ENCODE measurements at regions not wholly inside any gene's neighbourhood (a gene's known extent, or its start where the extent isn't known, plus 50 kb on each side); places are given as distances from the start of the nearest gene placed in this dataset.
"Not testable (repeated sequence)": the region's sequence is repeated elsewhere in the genome, so short reads cannot be mapped to it uniquely, and the experiment has no call there.

DNA sequence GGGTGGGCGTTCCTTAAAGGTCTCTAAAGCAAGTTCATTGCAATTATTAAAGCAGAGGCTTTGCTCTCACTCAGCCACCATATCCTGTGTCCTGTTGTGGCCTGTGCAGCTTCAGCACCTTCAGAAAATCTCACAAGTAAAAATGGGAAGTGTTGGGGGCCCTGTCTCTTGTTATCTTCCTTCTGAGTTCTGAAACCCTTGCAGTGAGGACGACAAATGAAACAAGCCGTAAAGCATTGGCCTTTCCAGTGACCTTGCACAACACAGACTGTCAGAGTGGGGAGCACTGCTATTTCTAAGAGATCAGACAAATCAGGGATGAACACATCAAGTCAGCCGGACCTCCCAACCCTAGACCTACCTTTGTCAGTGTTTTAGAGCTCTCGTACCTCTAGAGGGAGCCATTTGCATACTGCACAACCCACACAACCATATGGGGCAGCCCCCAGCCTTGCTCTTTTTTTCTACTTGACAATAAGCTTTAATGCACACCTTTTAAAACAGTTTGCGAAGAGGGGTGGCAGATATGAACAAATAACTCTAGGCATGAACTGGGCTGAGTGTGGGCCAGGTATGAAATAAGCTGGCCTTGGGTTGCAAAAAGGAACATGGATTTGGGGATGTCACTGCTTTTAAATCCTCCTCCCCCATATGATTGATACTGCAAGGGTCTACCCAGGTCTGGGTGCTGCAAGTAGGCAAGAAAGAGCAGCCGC, 89.8 kb downstream of the KATNIP start:
- DNase-seq (ENCODE audit: low spot score), result peak; percentile 56

DNA sequence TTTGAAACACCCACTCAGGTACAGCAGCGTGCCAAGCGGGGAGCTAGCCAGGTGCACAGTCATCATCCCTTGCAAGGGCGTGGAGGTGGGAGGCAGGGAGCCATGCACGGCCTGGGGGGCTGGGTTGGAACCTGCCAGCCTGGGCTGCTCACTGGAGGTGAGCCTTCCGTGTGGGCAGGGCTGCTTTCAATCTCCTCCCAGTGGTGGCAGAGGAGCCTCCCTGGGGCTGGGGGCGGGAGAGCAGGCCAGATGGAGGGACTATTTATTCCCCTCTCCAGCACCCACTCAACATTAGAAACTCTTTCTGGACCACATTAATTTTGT, 90.3 kb downstream of the KATNIP start:
- no peak for DNase-seq (ENCODE audit: low spot score)

DNA sequence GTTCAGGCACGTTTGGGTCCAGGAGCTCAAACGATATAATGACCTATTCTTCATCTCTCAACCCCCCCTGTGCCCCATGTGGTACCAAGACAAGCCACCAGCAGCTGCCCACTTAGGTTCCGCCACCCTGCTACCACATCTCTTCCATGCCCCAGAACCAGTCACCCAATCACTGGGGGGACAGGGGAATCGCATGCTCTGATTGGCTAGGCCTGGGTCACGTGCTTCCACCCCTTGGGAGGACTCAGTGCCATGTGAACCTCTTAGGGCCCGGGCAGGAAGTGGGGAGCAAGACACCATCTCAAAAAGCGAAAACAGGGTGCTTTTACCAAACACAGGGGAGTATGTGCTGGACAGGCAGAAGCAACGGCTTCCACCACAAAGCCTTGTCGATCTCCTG, 91.3 kb downstream of the KATNIP start:
- no peak for DNase-seq (ENCODE audit: low spot score)

DNA sequence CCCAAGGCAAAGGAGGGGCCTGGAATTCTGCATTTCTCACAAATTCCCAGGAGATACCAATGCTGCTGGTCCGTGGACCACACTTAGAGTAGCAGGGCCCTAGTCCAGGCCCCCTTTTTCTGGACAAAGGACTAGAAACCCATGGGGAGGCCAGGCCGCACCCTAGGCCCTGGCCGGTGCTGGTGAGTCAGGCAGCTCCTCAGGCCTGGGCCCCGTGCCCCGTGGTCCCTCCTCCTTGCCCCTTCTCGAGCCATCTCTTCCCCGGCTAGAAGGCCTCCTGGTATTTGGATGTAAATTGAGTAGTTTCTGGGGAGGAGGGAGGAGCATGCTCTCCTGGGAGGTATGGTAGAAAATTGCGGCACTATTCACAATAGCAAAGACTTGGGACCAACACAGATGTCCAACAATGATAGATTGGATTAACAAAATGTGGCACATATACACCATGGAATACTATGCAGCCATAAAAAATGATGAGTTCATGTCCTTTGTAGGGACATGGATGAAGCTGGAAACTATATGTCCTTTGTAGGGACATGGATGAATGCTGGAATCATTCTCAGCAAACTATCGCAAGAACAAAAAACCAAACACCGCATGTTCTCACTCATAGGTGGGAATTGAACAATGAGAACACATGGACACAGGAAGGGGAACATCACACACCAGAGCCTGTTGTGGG, 91.9 kb downstream of the KATNIP start:
- DNase-seq (ENCODE audit: low spot score), result not testable (repeated sequence)

DNA sequence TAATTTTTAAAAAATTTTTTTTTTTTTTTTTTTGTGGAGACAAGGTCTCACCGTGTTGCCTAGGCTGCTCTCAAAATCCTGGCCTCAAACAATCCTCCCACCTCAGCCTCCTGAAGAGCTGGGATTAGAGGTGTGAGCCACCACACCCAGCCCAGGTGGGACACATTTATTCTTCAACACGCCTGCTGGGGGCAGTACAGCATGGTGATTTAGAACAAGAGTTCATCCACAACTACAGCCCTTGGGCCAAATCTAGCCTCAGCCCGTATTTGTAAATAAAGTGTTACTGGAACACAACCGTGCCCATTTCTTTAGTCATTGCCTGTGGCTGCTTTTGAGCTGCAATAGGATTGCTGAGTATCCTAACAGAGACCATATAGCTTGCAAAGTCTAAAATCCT, 92.8 kb downstream of the KATNIP start:
- DNase-seq (ENCODE audit: low spot score), result no peak

- no peak for DNase-seq (ENCODE audit: low spot score)
These were observed 94.2 kb downstream of the KATNIP start for GRCh38 chr16:27644165-27644564.

- no peak for DNase-seq (ENCODE audit: low spot score)
These were observed 95.5 kb downstream of the KATNIP start for GRCh38 chr16:27645396-27645795.

GRCh38 chr16:27646806-27647205, 96.9 kb downstream of the KATNIP start:
- DNase-seq (ENCODE audit: low spot score), result no peak

DNA sequence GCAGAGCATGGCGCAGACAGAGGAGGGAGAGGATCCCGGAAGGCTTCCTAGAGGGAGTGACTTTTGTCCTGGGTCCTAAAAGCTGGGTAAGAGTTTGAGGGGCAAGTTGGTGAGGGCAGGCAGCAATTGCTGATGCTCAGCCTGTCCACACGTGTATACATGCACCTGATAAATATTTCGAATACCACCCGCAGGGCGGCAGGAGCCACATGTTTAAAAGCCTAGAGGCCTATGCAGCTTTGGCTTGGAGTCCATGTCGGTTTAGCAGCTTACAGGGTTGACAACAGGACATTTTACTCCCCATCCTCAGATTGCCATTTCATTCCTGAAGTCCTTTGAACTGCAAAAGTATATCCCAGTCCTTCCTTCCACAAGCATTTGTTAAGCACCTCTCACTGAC, 99.1 kb downstream of the KATNIP start:
- no peak for DNase-seq (ENCODE audit: low spot score)

- DNase-seq (ENCODE audit: low spot score), result no peak
These were observed 100.2 kb downstream of the KATNIP start for GRCh38 chr16:27650073-27650701.

GRCh38 chr16:27651301-27651700, 101.4 kb downstream of the KATNIP start:
- DNase-seq (ENCODE audit: low spot score), result no peak

DNA sequence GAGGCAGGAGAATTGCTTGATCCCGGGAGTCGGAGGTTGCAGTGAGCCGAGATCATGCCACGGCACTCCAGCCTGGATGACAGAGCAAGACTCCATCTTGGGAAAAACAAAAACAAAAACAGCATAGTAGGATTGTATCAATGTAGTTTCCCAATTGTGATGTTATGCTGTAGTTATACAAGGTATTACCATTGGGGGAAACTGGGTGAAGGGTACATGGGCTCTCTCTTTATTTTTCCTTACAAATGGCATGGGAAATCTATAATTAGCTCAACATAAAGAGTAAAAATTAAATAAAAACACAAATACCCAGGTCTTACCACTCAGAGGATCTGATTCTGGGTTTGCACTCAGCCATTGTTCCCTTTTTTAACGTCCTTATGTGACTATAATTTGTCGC, 107.9 kb downstream of the KATNIP start:
- no peak for DNase-seq (ENCODE audit: low spot score)

DNA sequence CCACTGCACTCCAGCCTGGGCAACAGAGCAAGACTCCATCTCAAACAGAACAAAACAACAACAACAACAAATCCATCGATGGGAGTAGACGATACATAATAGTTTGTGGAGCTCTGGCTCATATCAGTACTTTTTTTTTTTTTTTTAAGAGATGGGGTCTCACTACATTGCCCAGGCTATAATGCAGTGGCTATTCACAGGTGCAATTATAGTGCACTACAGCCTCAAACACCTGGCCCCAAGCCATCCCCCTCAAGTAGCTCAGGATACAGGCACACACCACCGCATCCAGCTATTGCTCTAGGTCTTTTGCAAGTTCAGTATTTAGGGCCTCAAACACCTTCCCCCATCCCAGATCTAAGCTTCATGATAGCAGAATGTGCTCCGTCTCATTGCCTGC, 110.6 kb downstream of the KATNIP start:
- no peak for DNase-seq (ENCODE audit: low spot score)

DNA sequence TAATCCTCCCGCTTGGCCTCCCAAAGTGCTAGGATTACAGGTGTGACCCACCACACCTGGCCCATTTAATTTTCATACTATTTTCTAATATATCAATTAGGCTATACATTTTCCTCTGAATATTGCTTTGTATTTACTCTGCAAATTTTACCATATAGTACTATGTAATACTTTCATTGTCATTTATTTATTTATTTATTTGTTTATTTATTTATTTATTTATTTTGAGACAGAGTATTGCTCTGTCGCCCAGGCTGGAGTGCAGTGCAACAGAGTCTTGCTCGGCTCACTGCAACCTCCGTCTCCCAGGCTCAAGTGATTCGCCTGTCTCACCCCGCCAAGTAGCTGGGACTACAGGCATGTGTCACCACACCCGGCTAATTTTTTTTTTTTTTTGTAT, 113.3 kb downstream of the KATNIP start:
- DNase-seq (ENCODE audit: low spot score), result not testable (repeated sequence)

GRCh38 chr16:27665881-27666280, 115.9 kb downstream of the KATNIP start:
- DNase-seq (ENCODE audit: low spot score), result no peak

DNA sequence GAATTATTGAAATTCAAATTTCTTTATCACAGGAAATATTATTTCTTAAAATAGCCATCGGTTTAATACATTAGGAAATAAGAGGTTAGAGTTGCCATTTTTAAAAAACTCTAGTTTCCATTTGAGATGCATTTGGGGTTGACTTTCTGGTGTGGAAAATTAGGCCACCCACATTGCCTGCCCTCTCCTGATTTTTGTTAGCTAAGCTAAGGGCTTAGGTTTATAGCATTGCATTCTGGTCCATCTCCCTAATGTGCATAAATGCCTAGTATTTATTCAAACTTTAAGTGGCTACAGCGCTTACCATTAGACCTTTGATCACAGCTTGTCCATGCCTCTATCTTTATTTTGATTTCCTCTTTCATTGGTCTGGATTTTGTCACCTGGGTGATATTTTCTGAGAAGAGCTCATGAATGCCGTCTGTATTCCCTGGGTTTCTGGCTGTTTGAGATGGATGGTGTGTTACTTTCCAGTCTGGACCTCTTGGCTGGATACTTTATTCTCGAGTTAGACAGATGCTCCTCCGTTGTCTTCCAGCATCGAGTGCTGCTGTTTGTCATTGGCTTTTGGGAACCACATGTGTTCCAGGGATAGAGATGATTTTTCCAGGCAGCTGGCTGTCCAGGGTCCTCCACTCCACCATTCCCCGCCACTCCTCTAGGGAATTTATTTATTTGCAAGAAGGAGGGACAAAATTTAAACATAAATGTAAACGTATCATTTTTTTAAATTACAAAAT, 120.3 kb downstream of the KATNIP start:
- DNase-seq (ENCODE audit: low spot score), result no peak

- DNase-seq (ENCODE audit: low spot score), result no peak
These were observed 121.5 kb downstream of the KATNIP start for GRCh38 chr16:27671410-27671809.

DNA sequence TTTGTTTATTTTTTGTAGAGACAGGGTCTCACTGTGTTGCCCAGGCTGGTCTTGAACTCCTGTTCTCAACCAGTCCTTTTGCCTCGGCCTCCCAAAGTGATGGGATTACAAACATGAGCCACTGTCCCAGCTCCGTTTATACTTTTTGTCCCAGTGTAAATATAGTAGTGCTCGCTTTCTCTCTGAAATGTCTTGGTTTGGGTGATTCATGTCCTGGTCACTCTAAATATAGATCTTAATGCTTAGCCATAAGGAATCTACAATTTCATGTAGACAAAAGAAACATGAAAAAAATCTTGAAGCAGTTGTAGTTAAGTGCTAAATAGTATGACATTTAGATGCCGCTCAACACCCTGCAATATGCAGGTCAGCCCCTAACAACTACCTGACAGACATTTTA, 126.9 kb downstream of the KATNIP start:
- no peak for DNase-seq (ENCODE audit: low spot score)

GRCh38 chr16:27677263-27677662, 127.3 kb downstream of the KATNIP start:
- no peak for DNase-seq (ENCODE audit: low spot score)

GRCh38 chr16:27678955-27679354, 129.0 kb downstream of the KATNIP start:
- DNase-seq (ENCODE audit: low spot score), result no peak

DNA sequence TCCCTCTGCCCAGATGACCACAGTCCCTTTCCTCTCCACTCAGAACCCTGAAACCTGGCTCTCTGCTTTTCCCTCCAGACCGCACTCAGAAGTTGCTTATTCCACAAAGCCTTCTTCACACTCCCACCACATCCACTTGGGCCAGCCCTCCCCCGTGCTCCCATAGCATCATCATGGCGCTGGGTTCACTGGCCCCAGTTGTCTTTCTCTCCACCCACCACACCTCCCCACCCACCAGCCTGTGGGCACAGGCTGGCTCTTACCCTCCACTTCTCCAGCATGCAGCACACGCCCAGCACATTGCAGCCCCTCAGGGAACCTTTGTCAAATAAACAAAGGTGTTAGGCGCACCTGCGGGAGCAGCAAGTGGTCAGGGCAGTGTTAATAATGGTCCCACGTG, 130.0 kb downstream of the KATNIP start:
- no peak for DNase-seq (ENCODE audit: low spot score)

DNA sequence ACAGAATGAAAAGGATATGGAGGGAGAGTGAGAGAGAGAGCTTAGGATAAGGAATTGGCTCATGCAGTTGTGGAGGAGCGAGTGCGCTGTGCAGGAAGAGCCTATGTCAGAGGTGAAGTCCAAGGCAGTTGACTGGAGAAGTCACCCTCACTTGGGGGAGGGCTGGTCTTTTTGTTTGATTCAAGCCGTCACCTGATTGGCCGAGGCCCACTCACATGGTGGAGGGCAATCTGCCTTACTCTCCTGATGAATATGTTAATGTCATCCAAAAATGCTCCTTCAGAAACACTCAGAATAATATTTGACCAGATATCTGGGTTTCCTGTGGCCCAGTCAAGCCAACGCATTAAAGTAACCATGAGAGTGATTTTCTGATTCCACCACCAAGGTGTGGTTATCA, 131.7 kb downstream of the KATNIP start:
- DNase-seq (ENCODE audit: low spot score), result no peak

- no peak for DNase-seq (ENCODE audit: low spot score)
These were observed 134.1 kb downstream of the KATNIP start for GRCh38 chr16:27684047-27684446.

Data from ecto neural progenitor cell (in vitro differentiated cells).